Duodenal mucosa (tissue), 2 donors: ENCODE measurements at regions not wholly inside any gene's neighbourhood (a gene's known extent, or its start where the extent isn't known, plus 50 kb on each side); places are given as distances from the start of the nearest gene placed in this dataset.

Experiments used
- H3K27ac ChIP-seq: one replicate; pipeline ENCODE4 v1.7.0; 2013; ENCODE audit warnings: low read depth, low read length
- H3K27me3 ChIP-seq, 2 donors: one replicate each; pipeline ENCODE4 v1.7.0; 2013; ENCODE audit warnings: low read length in 2 of 2, control low read depth in 1 of 2; ENCODE audit not compliant: insufficient read depth in 2 of 2, control insufficient read depth in 1 of 2
- H3K36me3 ChIP-seq, 2 donors: one replicate each; pipeline ENCODE4 v1.7.0; 2013; ENCODE audit warnings: low read length in 2 of 2, control low read depth in 1 of 2; ENCODE audit not compliant: insufficient read depth in 2 of 2, control insufficient read depth in 1 of 2
- H3K4me1 ChIP-seq, 2 donors: one replicate each; pipeline ENCODE4 v1.7.0; 2013; ENCODE audit warnings: low read length in 2 of 2, control low read depth in 1 of 2; ENCODE audit not compliant: insufficient read depth in 2 of 2, control insufficient read depth in 1 of 2
- H3K4me3 ChIP-seq, 2 donors: one replicate each; pipeline ENCODE4 v1.7.0; 2013; ENCODE audit warnings: low read length in 2 of 2, low read depth in 1 of 2
- H3K9ac ChIP-seq, 2 donors: one replicate each; pipeline ENCODE4 v1.7.0; 2013; ENCODE audit warnings: low read length in 2 of 2, low read depth in 1 of 2
- H3K9me3 ChIP-seq, 2 donors: one replicate each; pipeline ENCODE4 v1.7.0; 2013; ENCODE audit warnings: low read length in 2 of 2, control low read depth in 1 of 2; ENCODE audit not compliant: control insufficient read depth in 1 of 2

- Histone ChIP-seq H3K27ac (no peak overlapping the region), H3K9ac (no peak overlapping the region), H3K4me1 (peaks cover 4 to 13% of the 10 kb centered on the region in 2 donors), H3K36me3 (no peaks in the 10 kb centered on the region), H3K27me3 (no peaks in the 10 kb centered on the region), H3K4me3 (no peak overlapping the region), H3K9me3 (no peaks in the 10 kb centered on the region)
Measured at GRCh38 chr12:116430911-116431565, 128.1 kb upstream of the MAP1LC3B2 start.

- no peaks in the 10 kb centered on the region for H3K36me3 ChIP-seq
- H3K4me3 ChIP-seq = no peak overlapping the region
- no peaks in the 10 kb centered on the region for H3K27me3 ChIP-seq
- no peak overlapping the region for H3K27ac ChIP-seq
- H3K9ac ChIP-seq = no peak overlapping the region
- peaks cover 12 to 20% of the 10 kb centered on the region in 2 donors for H3K4me1 ChIP-seq
- no peaks in the 10 kb centered on the region for H3K9me3 ChIP-seq
Measured at GRCh38 chr12:116431677-116432300, 127.4 kb upstream of the MAP1LC3B2 start.

GRCh38 chr12:116432314-116432750 is 126.8 kb upstream of the MAP1LC3B2 start:
- no peaks in the 10 kb centered on the region for H3K27me3 ChIP-seq
- peaks cover 17 to 24% of the 10 kb centered on the region in 2 donors for H3K4me1 ChIP-seq
- H3K27ac ChIP-seq = no peak overlapping the region
- no peaks in the 10 kb centered on the region for H3K36me3 ChIP-seq
- H3K9me3 ChIP-seq = no peaks in the 10 kb centered on the region
- H3K9ac ChIP-seq = no peak overlapping the region
- no peak overlapping the region for H3K4me3 ChIP-seq

- no peaks in the 10 kb centered on the region for H3K27me3 ChIP-seq
- H3K36me3 ChIP-seq = no peaks in the 10 kb centered on the region
- no peak overlapping the region for H3K27ac ChIP-seq
- no peak overlapping the region for H3K9ac ChIP-seq
- peaks cover 18 to 29% of the 10 kb centered on the region in 2 donors for H3K4me1 ChIP-seq
- no peak overlapping the region for H3K4me3 ChIP-seq
- H3K9me3 ChIP-seq = no peaks in the 10 kb centered on the region
Measured at GRCh38 chr12:116433249-116433648, 125.9 kb upstream of the MAP1LC3B2 start.

- H3K4me3 ChIP-seq = peak overlapping the region in 1 of 2 donors; percentile 41
- H3K27ac ChIP-seq = no peak overlapping the region
- no peaks in the 10 kb centered on the region for H3K27me3 ChIP-seq
- H3K9ac ChIP-seq = no peak overlapping the region
- peaks cover 18 to 29% of the 10 kb centered on the region in 2 donors for H3K4me1 ChIP-seq
- no peaks in the 10 kb centered on the region for H3K9me3 ChIP-seq
- no peaks in the 10 kb centered on the region for H3K36me3 ChIP-seq
Measured at GRCh38 chr12:116434155-116435011, 124.8 kb upstream of the MAP1LC3B2 start.

- Histone ChIP-seq H3K36me3 (no peaks in the 10 kb centered on the region), H3K27ac (no peak overlapping the region), H3K27me3 (no peaks in the 10 kb centered on the region), H3K9me3 (no peaks in the 10 kb centered on the region), H3K4me1 (peaks cover 18 to 29% of the 10 kb centered on the region in 2 donors), H3K4me3 (peak overlapping the region; percentile 42 to 50), H3K9ac (no peak overlapping the region)
Measured at GRCh38 chr12:116435984-116436383, 123.2 kb upstream of the MAP1LC3B2 start.

- Histone ChIP-seq H3K27ac (no peak overlapping the region), H3K9me3 (no peaks in the 10 kb centered on the region), H3K36me3 (no peaks in the 10 kb centered on the region), H3K4me1 (peaks cover 18 to 29% of the 10 kb centered on the region in 2 donors), H3K4me3 (peak overlapping the region; percentile 42 to 50), H3K9ac (no peak overlapping the region), H3K27me3 (no peaks in the 10 kb centered on the region)
Measured at GRCh38 chr12:116436561-116437249, 122.5 kb upstream of the MAP1LC3B2 start.

- Histone ChIP-seq H3K4me1 (peaks cover 11 to 14% of the 10 kb centered on the region in 2 donors), H3K36me3 (no peaks in the 10 kb centered on the region), H3K27ac (no peak overlapping the region), H3K27me3 (no peaks in the 10 kb centered on the region), H3K4me3 (no peak overlapping the region), H3K9ac (no peak overlapping the region), H3K9me3 (no peaks in the 10 kb centered on the region)
Measured at GRCh38 chr12:116441292-116441691, 117.9 kb upstream of the MAP1LC3B2 start.

GRCh38 chr12:116442304-116442703 is 116.9 kb upstream of the MAP1LC3B2 start:
- H3K27ac ChIP-seq = no peak overlapping the region
- no peak overlapping the region for H3K4me3 ChIP-seq
- no peak overlapping the region for H3K9ac ChIP-seq
- peaks cover under 1 to 5% of the 10 kb centered on the region in 2 donors for H3K4me1 ChIP-seq
- H3K27me3 ChIP-seq = no peaks in the 10 kb centered on the region
- H3K36me3 ChIP-seq = no peaks in the 10 kb centered on the region
- no peaks in the 10 kb centered on the region for H3K9me3 ChIP-seq
